ENCODE measurements at regions not wholly inside any gene's neighbourhood (a gene's known extent, or its start where the extent isn't known, plus 50 kb on each side); places are given as distances from the start of the nearest gene placed in this dataset.

DNA sequence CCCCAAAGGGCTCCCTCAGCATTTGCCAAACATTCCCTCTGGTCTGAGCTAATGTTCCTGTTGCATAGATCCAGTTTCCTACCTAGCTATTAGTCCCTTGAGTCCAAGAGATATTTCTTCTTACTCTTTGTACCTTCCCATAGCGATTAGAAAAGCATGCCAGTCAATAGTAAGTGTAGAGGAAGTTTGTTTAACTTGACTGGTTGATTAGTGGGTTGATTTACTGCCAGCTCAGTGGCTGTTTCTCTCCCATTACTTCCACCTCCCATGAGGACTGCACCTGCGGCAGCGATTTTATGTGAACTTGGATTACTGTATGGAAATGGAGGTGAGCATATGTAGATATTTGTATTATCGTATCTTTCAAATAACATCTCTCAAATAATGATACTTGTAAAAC lies 1748.4 kb upstream of the CELF4 start:
- TF ChIP-seq, protein P1, sequence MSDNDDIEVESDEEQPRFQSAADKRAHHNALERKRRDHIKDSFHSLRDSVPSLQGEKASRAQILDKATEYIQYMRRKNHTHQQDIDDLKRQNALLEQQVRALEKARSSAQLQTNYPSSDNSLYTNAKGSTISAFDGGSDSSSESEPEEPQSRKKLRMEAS (IDR thresholded peaks at IDR 0.05): no peak
- no peak for TF ChIP-seq POLR2A (IDR thresholded peaks at IDR 0.05; ENCODE audit: control extremely low read depth in 1 of 2, low read depth in 2 of 2, low read length in 2 of 2)
- no peak for TF ChIP-seq RBBP5 (IDR thresholded peaks at IDR 0.05; ENCODE audit: borderline replicate concordance, low read depth, low read length)
- TF ChIP-seq, protein P2, sequence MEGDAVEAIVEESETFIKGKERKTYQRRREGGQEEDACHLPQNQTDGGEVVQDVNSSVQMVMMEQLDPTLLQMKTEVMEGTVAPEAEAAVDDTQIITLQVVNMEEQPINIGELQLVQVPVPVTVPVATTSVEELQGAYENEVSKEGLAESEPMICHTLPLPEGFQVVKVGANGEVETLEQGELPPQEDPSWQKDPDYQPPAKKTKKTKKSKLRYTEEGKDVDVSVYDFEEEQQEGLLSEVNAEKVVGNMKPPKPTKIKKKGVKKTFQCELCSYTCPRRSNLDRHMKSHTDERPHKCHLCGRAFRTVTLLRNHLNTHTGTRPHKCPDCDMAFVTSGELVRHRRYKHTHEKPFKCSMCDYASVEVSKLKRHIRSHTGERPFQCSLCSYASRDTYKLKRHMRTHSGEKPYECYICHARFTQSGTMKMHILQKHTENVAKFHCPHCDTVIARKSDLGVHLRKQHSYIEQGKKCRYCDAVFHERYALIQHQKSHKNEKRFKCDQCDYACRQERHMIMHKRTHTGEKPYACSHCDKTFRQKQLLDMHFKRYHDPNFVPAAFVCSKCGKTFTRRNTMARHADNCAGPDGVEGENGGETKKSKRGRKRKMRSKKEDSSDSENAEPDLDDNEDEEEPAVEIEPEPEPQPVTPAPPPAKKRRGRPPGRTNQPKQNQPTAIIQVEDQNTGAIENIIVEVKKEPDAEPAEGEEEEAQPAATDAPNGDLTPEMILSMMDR (IDR thresholded peaks at IDR 0.05; ENCODE audit: control extremely low read depth in 1 of 3, insufficient read depth in 1 of 3, low read depth in 1 of 3, low read length in 3 of 3): no peak
- TF ChIP-seq MAFK (IDR thresholded peaks at IDR 0.05; ENCODE audit: low read depth, low read length): no peak
- TF ChIP-seq EP300 (IDR thresholded peaks at IDR 0.05; ENCODE audit: borderline replicate concordance in 1 of 2, low read depth in 2 of 2, low read length in 2 of 2): no peak
- TF ChIP-seq SP2 (IDR thresholded peaks at IDR 0.05; ENCODE audit: low read length): no peak
- no peak for TF ChIP-seq ASH2L (IDR thresholded peaks at IDR 0.05; ENCODE audit: low read length)
- no peak for TF ChIP-seq RAD21 (IDR thresholded peaks at IDR 0.05 in 1 of 2, conservative IDR thresholded peaks at IDR 0.05 in 1 of 2; ENCODE audit: low read depth in 2 of 2, low read length in 2 of 2)

Data from H1 (cell line).